ENCODE measurements at regions not wholly inside any gene's neighbourhood (a gene's known extent, or its start where the extent isn't known, plus 50 kb on each side); places are given as distances from the start of the nearest gene placed in this dataset.

DNA sequence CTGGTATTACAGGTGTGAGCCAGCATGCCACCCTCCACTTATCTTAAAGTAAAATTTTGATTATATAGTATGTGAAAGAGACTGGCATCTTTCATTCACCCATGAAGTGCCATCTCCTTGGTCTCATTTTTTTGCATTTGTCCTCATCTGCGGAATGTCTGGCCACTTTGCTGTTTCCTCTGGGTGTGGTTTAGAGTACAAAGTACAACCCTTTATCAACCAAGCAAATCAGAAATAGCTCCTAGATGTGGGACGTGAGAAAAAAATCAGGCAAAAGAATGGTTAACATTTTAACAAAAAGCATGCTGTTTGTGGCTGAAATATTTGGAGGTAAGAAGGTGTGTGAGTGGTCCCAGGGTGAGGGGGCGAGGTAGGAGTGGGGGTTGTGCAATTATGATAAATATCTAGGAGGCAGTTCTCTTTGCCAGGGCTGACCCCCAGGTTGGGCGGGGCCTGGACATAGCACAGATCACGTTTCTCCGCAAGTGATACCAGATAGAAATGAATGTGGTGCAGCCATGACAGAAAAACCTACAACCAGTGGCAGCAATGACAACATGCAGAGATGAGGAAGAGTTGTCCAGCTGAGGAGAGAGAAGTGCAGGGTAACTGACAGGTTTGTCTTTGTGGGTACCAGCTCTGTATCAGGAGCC lies 115.8 kb upstream of the SERTAD2 start:
- no peak for DNase-seq (ENCODE audit: low read depth)

DNA sequence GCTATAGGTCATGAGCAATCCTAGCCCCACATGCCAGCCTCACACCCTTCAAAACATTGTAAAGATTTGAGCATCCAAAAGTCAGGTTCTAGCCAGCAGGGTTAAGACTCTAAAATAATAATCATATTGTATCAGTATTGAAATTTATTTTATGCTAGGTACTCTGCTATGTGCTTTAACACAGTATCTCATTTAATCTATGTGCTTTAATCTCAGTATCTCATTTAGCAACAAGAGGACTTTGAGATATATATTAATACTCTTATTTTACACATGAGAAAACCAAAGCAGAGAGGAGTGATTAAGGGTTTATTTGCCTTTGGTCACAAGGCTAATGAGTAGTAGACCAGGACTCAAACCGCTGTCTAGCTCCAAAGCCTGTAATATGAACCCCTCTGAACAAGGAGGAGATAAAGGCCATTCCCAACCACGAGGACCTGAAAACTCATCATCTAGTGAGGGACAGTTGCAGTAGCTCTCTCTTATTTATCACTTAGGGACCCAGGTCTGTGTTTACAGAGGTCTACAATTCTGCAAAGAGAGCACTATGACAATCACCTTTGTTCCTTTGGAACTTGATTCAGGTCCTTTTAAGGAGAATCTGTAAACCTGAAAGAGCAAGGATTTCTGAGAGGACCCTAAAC lies 116.5 kb upstream of the SERTAD2 start:
- DNase-seq (ENCODE audit: low read depth) = no peak

DNA sequence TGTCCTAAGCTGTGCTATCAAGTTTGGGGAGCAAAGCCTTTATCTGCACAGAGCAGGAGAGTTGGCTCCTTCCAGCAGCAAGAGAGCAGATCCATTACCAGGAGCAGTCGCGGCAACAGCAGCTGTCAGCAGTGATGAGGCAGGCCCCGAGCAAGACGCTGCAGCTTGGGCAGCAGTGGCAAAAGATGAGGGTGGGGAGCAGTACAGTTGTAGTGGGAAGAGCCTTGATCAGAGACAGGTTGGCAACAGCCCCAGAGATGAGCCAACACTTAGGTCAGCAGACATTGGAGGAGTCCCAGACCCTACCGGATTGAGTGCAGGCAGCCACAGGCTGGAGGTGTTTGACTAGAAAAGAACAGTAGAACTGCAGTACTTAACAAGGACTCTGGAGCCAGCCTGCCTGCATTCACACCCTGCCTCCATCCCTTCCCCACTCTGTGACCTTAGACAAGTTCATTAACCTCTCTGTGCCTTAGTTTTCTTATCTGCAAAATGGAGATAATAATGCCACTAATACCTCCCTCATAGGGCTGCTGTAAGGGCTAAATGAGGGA lies 117.1 kb upstream of the SERTAD2 start:
- peak; percentile 87 for DNase-seq (ENCODE audit: low read depth)

DNA sequence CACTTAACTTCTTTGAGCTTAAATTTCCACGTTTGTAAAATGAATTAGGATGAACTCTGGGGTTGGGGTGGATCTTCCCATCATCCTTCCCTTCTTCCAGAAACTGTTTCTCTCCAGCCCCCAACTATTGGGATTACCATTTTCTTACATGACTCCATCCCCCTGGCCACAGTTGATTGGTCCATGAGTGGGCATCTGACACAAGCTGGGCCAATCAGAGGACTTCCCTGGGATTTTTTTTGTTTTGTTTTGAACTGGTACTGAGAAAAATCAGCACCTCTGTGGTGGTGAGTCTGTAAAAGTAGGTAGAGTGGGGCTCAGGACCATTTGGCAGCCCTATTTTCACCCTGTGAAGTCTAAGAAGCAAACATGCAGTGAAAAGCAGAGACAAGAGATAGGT lies 118.0 kb upstream of the SERTAD2 start:
- no peak for DNase-seq (ENCODE audit: low read depth)

DNA sequence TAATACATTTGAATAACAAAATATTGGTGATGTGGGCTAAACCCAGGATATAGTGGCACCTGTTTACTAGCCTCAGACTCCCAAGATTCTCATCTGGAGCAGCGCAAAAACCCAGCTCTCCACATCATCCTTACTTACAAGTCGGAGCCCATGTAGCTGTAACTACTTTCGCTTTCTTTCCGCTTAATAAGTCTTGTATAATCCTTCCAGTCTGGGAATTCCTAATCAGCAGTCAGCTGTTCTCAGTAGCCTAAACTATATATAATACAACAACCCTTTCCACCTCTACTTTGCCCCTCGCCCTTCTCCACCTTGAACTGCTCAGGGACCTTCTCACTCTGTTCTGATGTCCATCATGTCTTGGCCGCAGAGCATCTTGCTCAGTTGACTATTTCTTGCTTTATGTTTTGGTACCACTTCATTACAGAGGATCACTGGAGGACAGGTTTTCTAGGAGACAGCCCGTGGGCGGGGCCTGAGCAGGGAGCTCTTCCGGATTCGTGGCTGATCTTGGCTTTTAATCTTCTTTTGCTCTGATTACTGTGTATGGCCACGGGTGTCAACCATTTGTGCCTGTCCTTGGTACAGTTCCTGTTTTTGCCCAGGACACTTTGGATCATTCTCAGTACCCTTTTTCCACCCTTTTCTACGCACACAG lies 119.9 kb upstream of the SERTAD2 start:
- DNase-seq (ENCODE audit: low read depth) = no peak

DNA sequence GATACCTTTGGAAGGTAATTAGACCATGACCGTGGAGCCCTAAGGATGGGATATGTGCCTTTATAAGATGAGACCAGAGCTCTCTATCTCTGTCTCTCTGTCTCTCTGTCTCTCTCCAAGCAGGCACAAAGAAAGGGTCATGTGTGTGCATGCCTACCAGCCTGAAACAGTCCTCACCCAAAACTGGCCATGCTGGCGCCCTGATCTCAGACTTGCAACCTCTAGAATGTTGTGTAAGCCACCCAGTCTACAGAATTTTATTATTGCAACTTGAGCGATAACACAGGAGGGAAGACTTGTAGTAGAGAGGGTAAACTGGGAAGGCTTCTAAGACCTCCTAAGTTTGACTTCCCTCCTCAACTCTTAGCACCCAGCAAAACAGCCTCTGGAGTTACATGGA lies 124.1 kb upstream of the SERTAD2 start:
- no peak for DNase-seq (ENCODE audit: low read depth)

DNA sequence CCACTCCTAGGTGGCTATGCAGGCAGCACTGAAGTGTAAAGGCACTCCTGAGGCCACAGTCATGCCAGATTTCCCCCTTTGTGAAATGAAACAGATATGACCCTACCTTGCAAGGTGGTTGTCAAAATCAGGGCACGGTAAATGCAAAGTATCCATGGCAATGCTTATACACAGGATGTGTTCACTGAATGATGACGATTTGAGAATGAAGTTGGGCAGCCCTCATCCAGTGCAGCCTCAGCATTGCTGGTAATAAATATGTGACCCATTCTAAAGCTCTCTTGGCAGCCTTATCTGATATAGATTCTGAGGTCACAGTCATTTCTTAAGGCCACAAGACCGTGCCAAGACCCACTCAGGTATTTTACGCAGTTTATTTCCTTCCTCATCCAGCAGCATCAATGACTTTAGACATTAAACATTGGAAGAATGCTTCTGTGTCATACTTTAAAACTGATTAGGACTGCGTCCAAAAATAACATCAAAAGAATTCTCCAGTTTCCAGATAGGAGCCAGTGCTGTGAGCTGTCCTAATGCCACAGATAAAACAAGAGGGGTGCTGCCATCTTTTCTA lies 125.5 kb upstream of the SERTAD2 start:
- peak; percentile 14 for DNase-seq (ENCODE audit: low read depth)

DNA sequence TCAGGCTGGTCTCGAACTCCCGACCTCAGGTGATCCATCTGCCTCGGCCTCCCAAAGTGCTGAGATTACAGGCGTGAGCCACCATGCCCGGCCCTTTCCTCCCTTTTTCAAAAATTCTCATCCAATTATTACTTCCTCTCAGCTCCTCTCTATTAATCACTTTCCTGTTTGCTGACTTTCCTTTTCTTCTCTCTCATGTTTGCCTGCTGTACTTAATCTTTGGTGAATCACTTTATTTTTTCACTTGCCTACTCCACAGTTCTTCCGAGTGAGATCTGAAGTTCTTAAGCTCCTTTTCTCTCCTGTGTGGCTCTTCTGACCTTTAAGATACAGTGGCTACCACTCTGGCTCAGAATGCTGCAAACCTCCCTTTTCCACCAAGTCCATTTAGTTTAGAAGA lies 126.3 kb upstream of the SERTAD2 start:
- no peak for DNase-seq (ENCODE audit: low read depth)

DNA sequence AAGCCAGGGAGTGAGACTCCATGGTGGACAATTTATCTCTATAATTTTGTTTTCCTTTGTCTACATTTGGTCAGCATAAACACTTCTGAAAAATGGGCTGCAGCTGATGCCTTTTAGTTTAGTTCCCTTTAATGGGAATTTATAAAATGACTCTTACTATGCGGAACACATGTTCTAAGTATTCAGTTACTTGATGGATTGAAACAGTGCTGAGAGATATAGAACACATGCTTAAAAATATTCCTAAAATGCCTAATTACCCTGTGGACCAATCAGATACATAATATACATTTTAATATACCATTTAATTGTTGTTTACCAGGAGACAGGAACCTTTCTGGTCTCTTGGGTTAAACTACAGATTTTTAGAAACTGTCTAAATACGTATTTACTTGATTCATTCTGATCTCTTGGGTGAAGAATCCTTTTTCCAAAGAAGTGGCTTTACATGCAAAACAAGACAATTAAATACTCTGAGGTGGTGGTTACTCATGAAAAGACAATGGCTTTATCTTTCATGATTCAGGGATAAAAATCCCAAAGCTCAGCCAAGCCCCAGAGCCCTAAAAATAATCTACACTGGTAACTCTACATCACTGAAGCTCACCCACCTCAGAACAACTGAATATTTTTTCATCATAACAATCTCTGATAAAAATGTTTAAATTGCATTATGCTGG lies 128.1 kb upstream of the SERTAD2 start:
- no peak for DNase-seq (ENCODE audit: low read depth)

DNA sequence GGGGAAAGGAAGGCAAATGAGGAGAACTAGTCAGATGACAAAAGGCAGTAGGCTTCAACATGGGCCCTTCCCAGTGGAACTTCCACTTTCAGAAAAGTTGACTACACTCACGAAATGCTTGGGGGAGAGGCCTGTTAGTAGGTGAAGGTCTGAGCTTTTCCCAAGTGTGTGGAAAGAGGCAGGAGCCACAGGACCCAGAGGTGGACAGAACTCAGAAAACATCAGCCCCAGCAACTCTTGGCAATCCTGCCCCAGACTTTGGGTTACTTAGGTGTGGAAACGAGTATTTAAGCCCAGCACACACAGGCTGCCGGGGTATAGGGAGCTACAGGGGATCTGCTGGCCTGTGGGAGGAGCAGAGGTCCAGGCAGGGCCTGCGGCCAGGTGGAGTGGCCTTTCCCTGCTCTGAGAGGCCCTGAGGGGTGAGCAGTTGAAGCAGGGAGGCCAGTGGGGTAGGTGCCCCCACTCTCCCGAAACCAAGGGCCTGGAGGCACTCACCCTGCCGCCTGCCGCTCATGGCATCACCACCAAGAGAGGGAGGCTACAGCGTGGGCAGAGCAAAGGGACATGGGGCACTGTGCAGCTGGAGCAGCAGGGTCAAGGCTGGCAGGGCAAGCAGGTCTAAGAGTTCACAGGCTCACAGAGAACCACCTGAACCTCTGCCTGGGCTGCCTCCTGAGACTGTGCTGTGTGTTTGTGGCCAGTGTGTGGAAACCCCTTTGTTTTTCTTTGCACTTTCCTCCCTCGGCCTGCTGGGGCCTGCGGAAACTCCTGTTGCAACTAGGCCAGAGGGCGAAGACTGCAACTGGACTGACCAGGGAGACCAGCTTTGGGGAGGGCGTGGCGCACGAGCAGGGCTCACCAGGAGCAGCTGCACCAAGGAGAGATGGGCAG lies 130.7 kb upstream of the SERTAD2 start:
- DNase-seq (ENCODE audit: low read depth) = no peak

DNA sequence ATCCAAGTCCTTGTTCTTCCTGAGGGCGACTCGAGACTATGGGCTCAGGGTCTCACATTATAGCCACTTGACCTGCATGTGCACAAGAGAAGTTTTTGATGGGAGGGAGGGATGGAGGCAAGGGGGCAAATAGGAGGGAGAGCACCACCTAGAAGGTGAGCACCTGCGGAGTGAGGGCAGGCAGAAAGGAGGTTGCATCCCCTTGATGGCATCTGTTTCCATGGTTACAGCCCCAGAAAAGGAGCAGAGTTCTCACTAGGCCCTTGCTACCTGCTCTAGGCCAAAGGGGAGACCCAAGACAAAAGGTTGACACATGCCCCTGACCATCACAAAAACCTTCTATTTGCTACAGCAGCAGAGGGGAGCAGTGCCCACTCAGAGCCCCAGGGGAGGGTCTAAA lies 131.5 kb upstream of the SERTAD2 start:
- DNase-seq (ENCODE audit: low read depth) = no peak

DNA sequence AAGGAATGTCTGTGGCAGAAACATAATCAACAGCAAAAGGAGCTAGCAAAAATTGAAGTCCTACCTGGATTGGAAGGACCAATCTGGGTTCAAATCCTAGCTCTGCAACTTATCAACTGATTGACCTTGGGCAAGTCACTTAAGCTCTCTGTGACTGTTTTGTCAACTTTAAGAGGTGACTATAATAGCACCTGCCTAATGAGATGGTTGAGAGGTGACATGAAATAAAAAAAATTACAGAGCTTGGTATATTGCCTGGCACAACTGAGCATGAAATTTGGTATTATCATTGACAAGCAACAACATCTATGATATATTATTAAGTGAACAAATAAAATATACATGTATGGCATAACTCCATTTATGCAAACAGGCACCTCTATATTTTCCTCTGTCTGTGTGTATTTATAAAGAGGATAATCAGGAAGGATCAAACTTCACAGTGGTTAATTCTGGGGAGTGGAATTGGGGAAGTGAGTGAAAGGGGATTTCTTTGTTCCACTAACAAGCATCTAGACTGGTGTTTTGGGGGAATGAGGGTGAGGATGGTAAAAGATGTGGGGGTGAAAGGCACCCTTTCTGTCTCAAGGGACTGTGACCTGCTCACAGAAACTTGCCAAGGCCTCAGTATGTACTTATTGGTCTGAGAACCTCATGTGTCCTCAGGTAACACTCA lies 132.8 kb upstream of the SERTAD2 start:
- DNase-seq (ENCODE audit: low read depth) = no peak

DNA sequence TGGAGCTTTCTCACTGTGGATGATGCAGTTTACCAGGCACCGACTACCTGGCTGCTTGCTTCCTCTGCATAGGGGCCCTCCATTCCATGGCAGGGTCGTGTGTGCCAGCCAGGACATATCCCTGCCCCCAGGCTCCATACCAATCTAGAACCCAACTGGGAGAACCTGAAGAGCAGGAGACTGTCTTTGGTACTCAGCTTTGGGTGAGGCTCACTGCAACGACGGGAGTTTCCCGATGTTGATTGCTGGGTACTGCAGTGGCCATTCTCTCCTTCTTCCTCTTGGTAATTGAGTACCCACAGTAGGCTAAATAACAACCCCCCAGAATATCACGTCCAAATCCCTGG lies 133.3 kb upstream of the SERTAD2 start:
- no peak for DNase-seq (ENCODE audit: low read depth)

DNA sequence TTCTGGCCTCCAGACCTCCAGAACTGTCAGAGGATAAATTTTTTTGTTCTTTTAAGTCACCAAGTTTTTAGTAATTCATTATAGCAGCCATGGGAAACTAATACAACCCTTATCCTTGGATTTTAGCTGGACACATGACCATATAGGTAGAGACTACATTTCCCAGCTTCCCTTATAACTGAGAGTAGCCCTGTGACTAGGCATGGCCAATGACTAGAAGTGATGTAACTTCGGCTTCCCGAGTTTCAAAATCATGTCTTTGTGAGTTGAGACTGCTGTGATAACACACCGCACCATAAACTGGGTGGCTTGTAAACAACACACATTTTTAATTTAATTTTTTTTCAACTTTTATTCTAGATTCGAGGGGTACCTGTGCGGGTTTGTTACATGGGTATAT lies 134.0 kb upstream of the SERTAD2 start:
- DNase-seq (ENCODE audit: low read depth) = no peak

DNA sequence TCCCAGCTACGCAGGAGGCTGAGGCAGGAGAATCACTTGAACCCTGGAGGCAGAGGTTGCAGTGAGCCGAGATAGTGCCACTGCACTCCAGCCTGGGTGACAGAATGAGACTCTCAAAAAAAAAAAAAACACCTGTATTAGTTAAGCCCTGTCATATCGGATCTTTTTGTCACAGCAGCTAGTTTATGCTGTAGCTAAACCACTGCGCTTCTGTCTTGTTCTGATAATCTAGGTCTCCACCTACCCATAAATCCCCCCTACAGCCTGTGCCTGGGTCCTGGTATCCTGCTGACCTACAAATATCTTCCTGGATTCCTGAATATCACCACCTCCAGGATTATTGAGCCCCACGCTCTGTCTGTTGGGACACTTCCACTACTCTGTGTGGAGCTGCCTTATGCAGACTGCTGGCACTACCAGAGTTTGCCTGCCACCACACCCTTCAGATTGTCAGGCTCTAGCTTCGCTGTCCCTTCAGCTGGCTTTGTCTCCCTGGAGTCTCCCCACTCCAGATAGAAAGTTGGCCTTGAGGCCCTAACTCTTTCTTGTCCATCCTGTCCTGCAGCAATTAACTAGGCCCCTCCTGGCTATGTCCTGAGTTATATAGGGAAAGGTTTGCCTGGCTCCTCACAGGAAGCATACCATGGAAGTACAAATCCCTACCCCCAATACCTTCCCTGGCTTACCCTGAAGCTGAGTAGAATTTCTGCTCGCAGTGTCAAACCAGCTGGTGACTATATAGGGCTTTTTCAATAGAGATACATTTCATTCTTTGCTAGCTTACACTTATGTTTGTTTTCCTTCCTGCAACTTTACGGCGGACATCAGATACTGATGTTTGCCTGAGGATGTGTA lies 136.0 kb upstream of the SERTAD2 start:
- DNase-seq (ENCODE audit: low read depth) = no peak

DNA sequence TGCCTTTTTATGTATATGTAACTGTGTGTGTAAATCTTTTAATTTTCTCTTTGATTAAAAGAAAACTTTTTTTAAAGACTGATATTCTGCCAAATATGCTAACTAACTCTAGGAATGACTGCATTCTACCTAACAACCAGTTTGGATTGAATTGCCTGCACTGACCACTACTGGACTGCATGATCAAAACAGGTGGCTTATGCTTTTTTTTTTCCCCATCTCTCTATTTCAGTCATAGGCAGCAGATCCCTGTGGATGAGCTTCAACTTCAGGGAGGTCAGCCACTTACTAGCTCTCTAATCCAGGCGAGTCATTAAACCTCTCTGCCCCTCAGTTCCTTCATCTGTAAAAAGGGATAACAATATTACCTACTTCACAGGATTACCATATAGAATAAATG lies 138.6 kb upstream of the SERTAD2 start:
- DNase-seq (ENCODE audit: low read depth) = no peak

DNA sequence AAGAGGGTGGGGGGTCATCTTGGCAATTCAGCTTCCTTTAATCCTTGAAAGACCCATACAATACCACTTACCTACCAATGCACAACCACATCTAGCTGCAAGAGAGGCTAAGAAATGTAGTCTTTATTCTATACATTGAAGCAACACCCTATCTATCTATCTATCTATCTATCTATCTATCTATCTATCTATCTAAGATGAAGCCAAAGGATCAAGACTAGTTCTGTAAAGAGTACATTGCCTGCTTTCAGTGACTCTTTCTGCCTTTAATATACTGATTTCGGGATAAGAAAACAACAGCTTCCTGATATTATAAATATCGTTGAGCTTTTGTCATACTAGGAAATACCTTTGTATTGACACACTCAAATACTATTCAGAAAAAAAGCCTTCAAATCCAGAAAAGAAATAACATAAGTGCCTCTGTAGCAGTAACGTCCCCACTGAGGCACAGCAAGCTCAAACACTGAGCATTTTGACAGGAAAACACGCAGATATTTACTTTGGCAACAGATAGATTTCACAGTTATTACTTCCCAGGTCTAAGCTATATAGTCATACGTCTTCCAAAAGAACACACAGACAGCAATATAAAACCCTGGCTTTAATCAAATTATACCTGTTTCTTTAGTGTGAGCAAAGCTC lies 139.4 kb upstream of the SERTAD2 start:
- DNase-seq (ENCODE audit: low read depth) = no peak

DNA sequence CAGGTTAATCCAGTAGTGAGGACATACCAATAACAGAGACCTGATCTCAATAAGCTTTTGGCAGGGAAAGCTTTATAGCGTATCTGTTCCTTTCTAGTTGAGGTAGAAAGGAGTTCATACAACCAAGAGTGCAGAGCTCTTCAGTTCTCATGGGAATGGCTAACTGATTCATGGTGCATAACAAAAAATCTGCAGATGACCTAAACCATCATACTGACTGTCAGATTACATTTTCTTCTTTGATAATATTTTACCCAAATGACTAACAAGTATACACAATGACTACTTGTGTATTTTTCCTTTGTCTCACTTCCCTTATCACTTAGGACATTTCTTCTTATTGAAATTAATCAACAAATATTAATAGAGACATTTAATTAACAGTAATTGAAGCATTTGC lies 140.0 kb upstream of the SERTAD2 start:
- DNase-seq (ENCODE audit: low read depth) = no peak

DNA sequence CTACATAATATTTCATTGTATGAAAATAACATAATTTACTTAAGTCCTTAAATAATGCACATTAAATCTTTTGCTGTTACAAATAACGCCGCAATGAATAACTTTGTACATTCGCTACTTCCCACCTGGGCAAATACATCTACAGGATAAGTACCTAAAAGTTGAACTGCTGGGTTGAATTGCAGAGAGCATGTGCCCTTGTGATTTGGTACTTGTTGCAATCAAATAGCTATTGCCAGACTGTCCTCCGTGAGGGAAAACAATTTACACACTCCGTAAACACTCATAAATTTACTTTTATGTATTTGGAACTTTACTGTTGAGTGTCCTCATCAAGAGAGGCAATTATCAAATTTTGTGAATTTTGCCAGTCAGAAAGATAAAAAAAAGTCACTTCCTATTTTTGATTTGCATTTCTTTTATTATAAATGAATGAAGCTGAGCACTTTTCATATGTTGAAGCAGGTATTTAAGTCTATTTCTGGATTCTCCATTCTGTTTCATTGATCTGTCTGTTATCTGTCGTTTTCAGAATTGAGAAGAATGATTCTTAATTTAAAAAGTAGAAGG lies 140.8 kb upstream of the SERTAD2 start:
- no peak for DNase-seq (ENCODE audit: low read depth)
